Mucosa of descending colon (tissue), 3 donors: ENCODE measurements at regions not wholly inside any gene's neighbourhood (a gene's known extent, or its start where the extent isn't known, plus 50 kb on each side); places are given as distances from the start of the nearest gene placed in this dataset.
A peak's percentile ranks its signal among the peaks of the same experiment; 100 is the strongest.
"Not testable (repeated sequence)": the region's sequence is repeated elsewhere in the genome, so short reads cannot be mapped to it uniquely, and the experiment has no call there.

ENCODE experiments used
- ATAC-seq: fragments of 200-7000 bp; cut with Tn5 transposase; one replicate; pipeline ENCODE4 v1.9.1; 2020; ENCODE audit warnings: mild to moderate bottlenecking, moderate library complexity
- DNase-seq, 3 donors: peaks; one replicate each; pipeline ENCODE4 v3.0.0-alpha.2; 2020
- H3K36me3 ChIP-seq: fragments of 200-600 bp; one replicate; pipeline ENCODE4 v1.8.0; 2021; ENCODE audit warnings: low read depth, mild to moderate bottlenecking
- H3K4me1 ChIP-seq: fragments of 200-600 bp; one replicate; pipeline ENCODE4 v1.8.0; 2021; ENCODE audit warnings: low read depth, mild to moderate bottlenecking
- H3K4me3 ChIP-seq: fragments of 200-600 bp; one replicate; pipeline ENCODE4 v1.8.0; 2021; ENCODE audit warnings: mild to moderate bottlenecking
- H3K9me3 ChIP-seq: fragments of 200-600 bp; one replicate; pipeline ENCODE4 v1.8.0; 2021; ENCODE audit warnings: mild to moderate bottlenecking
- intact Hi-C, 2 donors: fragments of 100-400 bp; cut with DNase I in 1 of 2; cut with micrococcal nuclease in 1 of 2; formaldehyde crosslinking; loops; one replicate each; pipeline versions ENCODE4 v1.11.0 to v1.11.1; 2022; cut with DNase I, micrococcal nuclease
- TF ChIP-seq, protein P1 (sequence below): fragments of 200-600 bp; IDR thresholded peaks from one replicate; pipeline ENCODE4 v1.8.0; 2022; ENCODE audit warnings: antibody characterized with exemption, mild to moderate bottlenecking
- donor health status: DM: no; HTN: no; CAD: no; lungs with moderate emphysema.
- donor health status: DM: no; HTN: no; CAD: no.
- donor health status: DM: no; HTN: yes; CAD: no.

- DNase-seq: no peak
- Histone ChIP-seq H3K36me3 (no peaks in the 10 kb centered on the region), H3K9me3 (no peaks in the 10 kb centered on the region), H3K4me3 (no peak overlapping the region), H3K4me1 (no peaks in the 10 kb centered on the region)
- no peak for ATAC-seq
- intact Hi-C loops: no loop called here
- TF ChIP-seq, protein P1, sequence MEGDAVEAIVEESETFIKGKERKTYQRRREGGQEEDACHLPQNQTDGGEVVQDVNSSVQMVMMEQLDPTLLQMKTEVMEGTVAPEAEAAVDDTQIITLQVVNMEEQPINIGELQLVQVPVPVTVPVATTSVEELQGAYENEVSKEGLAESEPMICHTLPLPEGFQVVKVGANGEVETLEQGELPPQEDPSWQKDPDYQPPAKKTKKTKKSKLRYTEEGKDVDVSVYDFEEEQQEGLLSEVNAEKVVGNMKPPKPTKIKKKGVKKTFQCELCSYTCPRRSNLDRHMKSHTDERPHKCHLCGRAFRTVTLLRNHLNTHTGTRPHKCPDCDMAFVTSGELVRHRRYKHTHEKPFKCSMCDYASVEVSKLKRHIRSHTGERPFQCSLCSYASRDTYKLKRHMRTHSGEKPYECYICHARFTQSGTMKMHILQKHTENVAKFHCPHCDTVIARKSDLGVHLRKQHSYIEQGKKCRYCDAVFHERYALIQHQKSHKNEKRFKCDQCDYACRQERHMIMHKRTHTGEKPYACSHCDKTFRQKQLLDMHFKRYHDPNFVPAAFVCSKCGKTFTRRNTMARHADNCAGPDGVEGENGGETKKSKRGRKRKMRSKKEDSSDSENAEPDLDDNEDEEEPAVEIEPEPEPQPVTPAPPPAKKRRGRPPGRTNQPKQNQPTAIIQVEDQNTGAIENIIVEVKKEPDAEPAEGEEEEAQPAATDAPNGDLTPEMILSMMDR: no peak
These were observed 70.6 kb upstream of the SHANK2 start for GRCh38 chr11:71322861-71323582.

DNA sequence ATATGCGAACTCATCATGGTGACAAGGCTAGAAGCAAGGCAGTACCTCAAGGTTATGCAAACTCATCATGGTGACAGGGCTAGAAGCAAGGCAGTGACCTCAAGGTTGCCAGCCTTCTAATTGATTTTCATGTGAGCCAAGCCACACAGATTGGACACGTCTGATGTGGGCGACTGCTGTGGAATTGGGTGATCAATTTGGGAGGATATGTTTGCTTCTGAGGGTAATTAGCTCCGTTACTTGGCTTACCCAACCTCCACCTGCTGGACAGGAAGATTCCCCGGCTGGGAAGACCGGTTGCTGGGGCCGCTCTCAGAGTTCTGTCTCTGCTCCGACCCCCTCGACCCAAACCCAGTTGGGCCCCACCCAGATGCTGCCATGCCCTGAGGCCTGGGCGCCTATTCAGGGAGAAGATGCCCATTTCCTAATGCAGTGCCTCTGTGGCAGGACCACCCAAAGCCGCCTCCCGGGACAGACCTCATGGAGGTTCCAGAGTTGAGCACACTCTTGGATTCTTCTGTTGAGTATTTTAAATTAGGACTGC, 69.9 kb upstream of the SHANK2 start:
- Histone ChIP-seq H3K4me1 (no peaks in the 10 kb centered on the region), H3K4me3 (no peak overlapping the region), H3K36me3 (no peaks in the 10 kb centered on the region), H3K9me3 (peaks cover 6% of the 10 kb centered on the region)
- no peak for ATAC-seq
- intact Hi-C loops: no loop called here
- TF ChIP-seq, protein P1: no peak
- no peak for DNase-seq

- no peak for DNase-seq
- no peak for ATAC-seq
- Histone ChIP-seq H3K9me3 (peaks cover 12% of the 10 kb centered on the region), H3K4me1 (no peaks in the 10 kb centered on the region), H3K4me3 (no peak overlapping the region), H3K36me3 (no peaks in the 10 kb centered on the region)
- TF ChIP-seq, protein P1: no peak
- intact Hi-C loops: no loop called here
These were observed 69.2 kb upstream of the SHANK2 start for GRCh38 chr11:71321433-71322191.

- Histone ChIP-seq H3K4me3 (no peak overlapping the region), H3K36me3 (no peaks in the 10 kb centered on the region), H3K9me3 (peaks cover 18% of the 10 kb centered on the region), H3K4me1 (peaks cover 1% of the 10 kb centered on the region)
- intact Hi-C loops: no loop called here
- DNase-seq: no peak
- TF ChIP-seq, protein P1: no peak
- ATAC-seq: no peak
These were observed 64.3 kb upstream of the SHANK2 start for GRCh38 chr11:71316701-71317100.

DNA sequence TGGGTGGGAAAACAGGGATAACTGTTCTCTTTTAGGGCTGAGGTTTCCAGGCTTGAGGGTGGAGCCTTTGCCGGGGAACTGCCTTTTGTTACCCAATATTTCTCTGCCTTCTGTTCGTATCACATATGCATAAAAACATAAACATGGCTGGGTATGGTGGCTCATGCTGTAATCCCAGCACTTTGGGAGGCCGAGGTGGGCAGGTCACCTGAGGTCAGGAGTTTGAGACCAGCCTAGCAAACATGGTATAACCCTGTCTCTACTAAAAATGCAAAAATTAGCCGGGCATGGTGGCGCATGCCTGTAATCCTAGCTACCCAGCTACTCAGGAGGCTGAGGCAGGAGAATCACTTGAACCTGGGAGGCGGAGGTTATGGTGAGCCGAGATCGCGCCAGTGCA, 60.2 kb upstream of the SHANK2 start:
- H3K4me3 ChIP-seq, ATAC-seq, H3K4me1 ChIP-seq, intact Hi-C loops, DNase-seq, H3K36me3 ChIP-seq: not testable (repeated sequence)
- H3K9me3 ChIP-seq: peaks cover 16% of the 10 kb centered on the region

GRCh38 chr11:71311928-71312510, 59.6 kb upstream of the SHANK2 start:
- intact Hi-C loops: no loop called here
- H3K36me3 ChIP-seq: no peaks in the 10 kb centered on the region
- no peak overlapping the region for H3K4me3 ChIP-seq
- ATAC-seq: peak; percentile 84
- TF ChIP-seq, protein P1: no peak
- H3K4me1 ChIP-seq: peaks cover 5% of the 10 kb centered on the region
- H3K9me3 ChIP-seq: peaks cover 10% of the 10 kb centered on the region
- peak in 2 of 3 donors; percentile 55 to 59 for DNase-seq
